ENCODE measurements at regions not wholly inside any gene's neighbourhood (a gene's known extent, or its start where the extent isn't known, plus 50 kb on each side); places are given as distances from the start of the nearest gene placed in this dataset.

DNA sequence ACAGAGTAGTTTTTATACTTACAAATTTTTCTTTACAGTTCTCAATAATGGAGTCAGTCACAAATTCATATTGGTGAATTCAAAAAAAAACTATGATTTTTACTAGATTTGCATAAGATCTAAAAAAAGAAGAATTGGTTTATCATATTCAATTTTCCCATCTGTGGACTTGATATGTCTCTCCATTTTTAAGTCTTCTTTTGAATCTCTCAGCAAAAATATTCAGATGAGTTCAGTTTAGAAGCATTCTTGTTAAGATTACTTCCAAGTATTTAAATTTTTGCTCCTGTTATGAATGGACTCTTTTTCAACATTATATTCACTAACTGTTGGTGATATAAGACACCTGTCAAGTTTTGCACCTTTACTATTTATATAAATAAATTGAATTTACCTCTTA is 360.6 kb upstream of the FLRT2 start:
- no peak for TF ChIP-seq CTCF (IDR thresholded peaks at IDR 0.05)
- TF ChIP-seq ZFX (IDR thresholded peaks at IDR 0.05; ENCODE audit: borderline replicate concordance), result no peak

All from 22Rv1 (cell line).